ENCODE measurements at regions not wholly inside any gene's neighbourhood (a gene's known extent, or its start where the extent isn't known, plus 50 kb on each side); places are given as distances from the start of the nearest gene placed in this dataset.

GRCh38 chr18:33906046-33906445 is 318.7 kb downstream of the NOL4 start:
- no peak for TF ChIP-seq CTCF (conservative IDR thresholded peaks at IDR 0.05; ENCODE audit: low read depth, low read length)
- no peak for TF ChIP-seq EZH2 (IDR thresholded peaks at IDR 0.05; ENCODE audit: borderline replicate concordance, low read depth, low read length, poor library complexity, severe bottlenecking)

Data from A673 (cell line).